Stimulated activated CD4-positive, alpha-beta T cell treated with anti-CD3 and anti-CD28 coated beads, Interleukin-4, amount 100 ng/mL, for 1 hour (primary cell): ENCODE measurements at regions not wholly inside any gene's neighbourhood (a gene's known extent, or its start where the extent isn't known, plus 50 kb on each side); places are given as distances from the start of the nearest gene placed in this dataset.

Experiments
- DNase-seq: peaks from one replicate; pipeline ENCODE4 v3.0.0-alpha.2; 2020

- no peak for DNase-seq
These were observed 485.0 kb downstream of the TAF11L14 start for GRCh38 chr5:18119156-18119785.

- DNase-seq: no peak
These were observed 507.0 kb downstream of the TAF11L14 start for GRCh38 chr5:18141222-18141621.

GRCh38 chr5:18142831-18143230 is 508.6 kb downstream of the TAF11L14 start:
- no peak for DNase-seq

GRCh38 chr5:18152671-18153070 is 518.4 kb downstream of the TAF11L14 start:
- DNase-seq: no peak

GRCh38 chr5:18158166-18158565 is 523.9 kb downstream of the TAF11L14 start:
- DNase-seq: no peak

- DNase-seq: no peak
These were observed 525.1 kb downstream of the TAF11L14 start for GRCh38 chr5:18159331-18159730.

- DNase-seq: no peak
These were observed 537.4 kb downstream of the TAF11L14 start for GRCh38 chr5:18171684-18172083.

GRCh38 chr5:18179579-18179978 is 545.3 kb downstream of the TAF11L14 start:
- DNase-seq: no peak

GRCh38 chr5:18181575-18181974 is 547.3 kb downstream of the TAF11L14 start:
- no peak for DNase-seq

GRCh38 chr5:18195910-18196309 is 561.6 kb downstream of the TAF11L14 start:
- no peak for DNase-seq

- no peak for DNase-seq
These were observed 563.5 kb downstream of the TAF11L14 start for GRCh38 chr5:18197734-18198133.

GRCh38 chr5:18202164-18202563 is 567.9 kb downstream of the TAF11L14 start:
- DNase-seq: no peak

GRCh38 chr5:18203296-18203695 is 569.0 kb downstream of the TAF11L14 start:
- DNase-seq: no peak

- DNase-seq: no peak
These were observed 579.4 kb downstream of the TAF11L14 start for GRCh38 chr5:18213666-18214065.

GRCh38 chr5:18216016-18216415 is 581.8 kb downstream of the TAF11L14 start:
- DNase-seq: no peak

- DNase-seq: no peak
These were observed 582.5 kb downstream of the TAF11L14 start for GRCh38 chr5:18216729-18217128.

- no peak for DNase-seq
These were observed 585.0 kb downstream of the TAF11L14 start for GRCh38 chr5:18219241-18219640.

- no peak for DNase-seq
These were observed 586.4 kb downstream of the TAF11L14 start for GRCh38 chr5:18220631-18221030.

GRCh38 chr5:18236386-18236785 is 602.1 kb downstream of the TAF11L14 start:
- no peak for DNase-seq

GRCh38 chr5:18238321-18238720 is 604.1 kb downstream of the TAF11L14 start:
- DNase-seq: no peak

- DNase-seq: no peak
These were observed 606.7 kb downstream of the TAF11L14 start for GRCh38 chr5:18240971-18241370.

- no peak for DNase-seq
These were observed 609.6 kb downstream of the TAF11L14 start for GRCh38 chr5:18243846-18244245.

GRCh38 chr5:18244309-18244708 is 610.0 kb downstream of the TAF11L14 start:
- no peak for DNase-seq

- no peak for DNase-seq
These were observed 618.3 kb downstream of the TAF11L14 start for GRCh38 chr5:18252559-18252958.

GRCh38 chr5:18264126-18264882 is 630.0 kb downstream of the TAF11L14 start:
- no peak for DNase-seq
